Panc1 (cell line): ENCODE measurements at regions not wholly inside any gene's neighbourhood (a gene's known extent, or its start where the extent isn't known, plus 50 kb on each side); places are given as distances from the start of the nearest gene placed in this dataset.

ENCODE experiments used
- ATAC-seq: fragments of 200-7000 bp; cut with Tn5 transposase; 2 replicates; pipeline ENCODE4 v1.9.1; 2020; ENCODE audit warnings: mild to moderate bottlenecking, moderate library complexity
- BruUV-seq: library from RNA; stranded (reverse); fragments of 400-500 nt; replicated peaks from 2 replicates; lab custom pipeline; 2021; lab: Mats Ljungman, UMichigan
- CTCF ChIA-PET: fragments of 300-600 bp; sonication (Branson Sonifier 250); formaldehyde crosslinking; loops from one replicate; lab custom pipeline; 2022; ENCODE audit warnings: antibody characterized with exemption; lab: Charles Lee
- POLR2A ChIA-PET: fragments of 300-600 bp; sonication (Branson Sonifier 250); formaldehyde crosslinking; loops from one replicate; lab custom pipeline; 2022; ENCODE audit warnings: antibody characterized with exemption; lab: Charles Lee
- DNase-seq: peaks from one replicate; pipeline ENCODE4 v3.0.0-alpha.2; 2010; ENCODE audit warnings: low read depth, low spot score
- H3K27ac ChIP-seq: 2 replicates; pipeline ENCODE4 v1.5.1; 2011; ENCODE audit warnings: mild to moderate bottlenecking, low read length, inconsistent platforms
- H3K27me3 ChIP-seq: fragments of 200-500 bp; sonication (Bioruptor generic); 2 replicates; pipeline ENCODE4 v1.6.0; 2014; ENCODE audit warnings: low read length, inconsistent platforms; ENCODE audit not compliant: control insufficient read depth, insufficient read depth
- H3K36me3 ChIP-seq: fragments of 200-500 bp; sonication (Bioruptor generic); 2 replicates; pipeline ENCODE4 v1.5.1; 2014; ENCODE audit warnings: inconsistent platforms, mild to moderate bottlenecking, low read length, moderate library complexity; ENCODE audit not compliant: control insufficient read depth, insufficient read depth
- H3K4me1 ChIP-seq: 2 replicates; pipeline ENCODE4 v1.5.1; 2011; ENCODE audit warnings: inconsistent platforms, mild to moderate bottlenecking, low read length, moderate library complexity; ENCODE audit not compliant: control insufficient read depth, insufficient read depth
- H3K4me3 ChIP-seq, 2 experiments: 2 replicates each; pipeline ENCODE4 v1.5.1; 2011 to 2012; ENCODE audit warnings: low read depth in 2 of 2, low read length in 2 of 2, mild to moderate bottlenecking in 2 of 2, inconsistent platforms in 1 of 2, moderate library complexity in 1 of 2
- H3K9me3 ChIP-seq: fragments of 200-500 bp; sonication (Bioruptor generic); 2 replicates; pipeline ENCODE4 v1.5.1; 2014; ENCODE audit warnings: low read depth, mild to moderate bottlenecking, inconsistent platforms, low read length, moderate library complexity; ENCODE audit not compliant: control insufficient read depth, insufficient read depth
- POLR2AphosphoS5 ChIP-seq: IDR thresholded peaks from 2 replicates; pipeline ENCODE4 v1.6.1; 2012; ENCODE audit warnings: mild to moderate bottlenecking, low read depth, low read length, moderate library complexity
- REST ChIP-seq, 2 experiments: IDR thresholded peaks; 2 replicates each; pipeline ENCODE4 v1.6.1; 2011 to 2012; ENCODE audit warnings: low read depth in 2 of 2, control low read depth in 1 of 2, low read length in 1 of 2, mild to moderate bottlenecking in 1 of 2, moderate library complexity in 1 of 2; ENCODE audit not compliant: insufficient read depth in 1 of 2
- SIN3A ChIP-seq: IDR thresholded peaks from 2 replicates; pipeline ENCODE4 v1.6.1; 2012; ENCODE audit warnings: low read depth, mild to moderate bottlenecking, low read length, moderate library complexity, borderline replicate concordance; ENCODE audit not compliant: insufficient read depth
- TCF7L2 ChIP-seq: IDR thresholded peaks from 2 replicates; pipeline ENCODE4 v1.6.1; 2011; ENCODE audit warnings: mild to moderate bottlenecking, low read depth, low read length, inconsistent platforms
- in situ Hi-C: cut with HindIII; loops from 2 replicates; pipeline ENCODE4 v1.10.0; 2016; ENCODE audit warnings: low sequenced_read_pairs, low pct_unique_long_range_greater_than_20kb
- intact Hi-C: fragments of 100-400 bp; cut with micrococcal nuclease; formaldehyde crosslinking; loops from one replicate; pipeline ENCODE4 v1.10.0; 2022; ENCODE audit not compliant: unreplicated experiment
- TF ChIP-seq, protein P1 (sequence below): fragments of 450-650 bp; IDR thresholded peaks from 2 replicates; pipeline ENCODE4 v1.5.1; 2017; ENCODE audit warnings: mild to moderate bottlenecking

DNA sequence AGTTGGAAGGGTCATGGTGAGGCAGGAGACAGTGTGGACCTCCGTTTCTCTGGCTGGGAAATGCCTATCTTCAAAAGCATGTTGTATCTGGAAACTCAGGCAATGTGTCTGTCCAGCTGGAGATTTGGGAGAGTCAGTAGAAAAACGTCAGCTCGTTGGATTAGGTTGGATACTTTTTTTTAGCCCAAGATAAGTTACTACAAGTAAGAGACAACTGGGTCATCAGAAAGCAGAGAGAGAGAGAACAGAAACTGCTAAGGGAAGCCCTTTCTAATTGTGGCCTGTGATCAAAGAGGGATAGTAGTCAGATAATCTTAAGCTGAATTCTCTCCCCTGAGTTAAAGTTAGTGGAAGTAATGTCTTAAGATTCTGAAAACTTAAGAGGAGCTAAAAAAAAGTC, 78.9 kb upstream of the ZNF280D start:
- intact Hi-C loops: no loop called here
- Histone ChIP-seq H3K27ac (no peak overlapping the region), H3K36me3 (no peaks in the 10 kb centered on the region), H3K9me3 (peaks cover 7% of the 10 kb centered on the region; the same call in 1 of the 2 replicates), H3K4me1 (no peaks in the 10 kb centered on the region; the same call in 1 of the 2 replicates), H3K27me3 (no peaks in the 10 kb centered on the region), H3K4me3 (no peak overlapping the region)
- ChIA-PET CTCF (no interaction called here), POLR2A (no interaction called here)
- TF ChIP-seq REST (IDR thresholded peaks at IDR 0.05; ENCODE audit: insufficient read depth in 1 of 2, low read depth in 2 of 2, low read length in 1 of 2) (no peak), SIN3A (no peak), TCF7L2 (no peak), POLR2AphosphoS5 (no peak)
- TF ChIP-seq, protein P1, sequence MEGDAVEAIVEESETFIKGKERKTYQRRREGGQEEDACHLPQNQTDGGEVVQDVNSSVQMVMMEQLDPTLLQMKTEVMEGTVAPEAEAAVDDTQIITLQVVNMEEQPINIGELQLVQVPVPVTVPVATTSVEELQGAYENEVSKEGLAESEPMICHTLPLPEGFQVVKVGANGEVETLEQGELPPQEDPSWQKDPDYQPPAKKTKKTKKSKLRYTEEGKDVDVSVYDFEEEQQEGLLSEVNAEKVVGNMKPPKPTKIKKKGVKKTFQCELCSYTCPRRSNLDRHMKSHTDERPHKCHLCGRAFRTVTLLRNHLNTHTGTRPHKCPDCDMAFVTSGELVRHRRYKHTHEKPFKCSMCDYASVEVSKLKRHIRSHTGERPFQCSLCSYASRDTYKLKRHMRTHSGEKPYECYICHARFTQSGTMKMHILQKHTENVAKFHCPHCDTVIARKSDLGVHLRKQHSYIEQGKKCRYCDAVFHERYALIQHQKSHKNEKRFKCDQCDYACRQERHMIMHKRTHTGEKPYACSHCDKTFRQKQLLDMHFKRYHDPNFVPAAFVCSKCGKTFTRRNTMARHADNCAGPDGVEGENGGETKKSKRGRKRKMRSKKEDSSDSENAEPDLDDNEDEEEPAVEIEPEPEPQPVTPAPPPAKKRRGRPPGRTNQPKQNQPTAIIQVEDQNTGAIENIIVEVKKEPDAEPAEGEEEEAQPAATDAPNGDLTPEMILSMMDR: no peak
- no peak for DNase-seq
- BruUV-seq: no TSS peak
- no peak for ATAC-seq
- in situ Hi-C loops: no loop called here

DNA sequence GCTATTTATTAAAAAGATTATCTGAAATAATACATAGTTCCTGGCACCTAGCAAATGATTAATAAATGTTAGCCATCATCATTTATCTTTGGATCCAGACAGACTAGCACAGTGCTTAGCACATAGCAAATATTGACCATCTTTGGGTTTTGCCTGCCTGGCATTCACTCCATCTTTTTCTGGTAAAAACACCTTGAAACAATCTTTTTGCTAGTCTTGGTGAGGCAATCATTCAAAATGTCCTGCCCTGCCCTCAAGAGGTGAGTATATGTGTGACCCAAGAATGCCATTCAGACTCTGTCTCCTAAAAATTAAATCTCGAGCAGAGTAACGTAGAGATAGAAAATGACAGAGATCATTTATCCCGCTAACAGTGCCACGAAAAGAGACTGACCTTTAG, 78.3 kb upstream of the ZNF280D start:
- Histone ChIP-seq H3K4me3 (no peak overlapping the region), H3K9me3 (peaks cover 7% of the 10 kb centered on the region; the same call in 1 of the 2 replicates), H3K27ac (no peak overlapping the region), H3K4me1 (no peaks in the 10 kb centered on the region), H3K36me3 (no peaks in the 10 kb centered on the region), H3K27me3 (no peaks in the 10 kb centered on the region)
- ChIA-PET CTCF (no interaction called here), POLR2A (no interaction called here)
- DNase-seq (no peak), ATAC-seq (no peak)
- intact Hi-C loops: no loop called here
- TF ChIP-seq POLR2AphosphoS5 (no peak), TCF7L2 (no peak), REST (IDR thresholded peaks at IDR 0.05; ENCODE audit: insufficient read depth in 1 of 2, low read depth in 2 of 2, low read length in 1 of 2) (no peak), SIN3A (no peak)
- TF ChIP-seq, protein P1: no peak
- BruUV-seq: no TSS peak
- in situ Hi-C loops: no loop called here
